Superior temporal gyrus (tissue), 1 donor: ENCODE measurements at regions not wholly inside any gene's neighbourhood (a gene's known extent, or its start where the extent isn't known, plus 50 kb on each side); places are given as distances from the start of the nearest gene placed in this dataset.
A peak's percentile ranks its signal among the peaks of the same experiment; 100 is the strongest.

Source experiments
- DNase-seq: peaks from one replicate; pipeline ENCODE4 v3.0.0-alpha.2; 2016; ENCODE audit errors: extremely low spot score

DNA sequence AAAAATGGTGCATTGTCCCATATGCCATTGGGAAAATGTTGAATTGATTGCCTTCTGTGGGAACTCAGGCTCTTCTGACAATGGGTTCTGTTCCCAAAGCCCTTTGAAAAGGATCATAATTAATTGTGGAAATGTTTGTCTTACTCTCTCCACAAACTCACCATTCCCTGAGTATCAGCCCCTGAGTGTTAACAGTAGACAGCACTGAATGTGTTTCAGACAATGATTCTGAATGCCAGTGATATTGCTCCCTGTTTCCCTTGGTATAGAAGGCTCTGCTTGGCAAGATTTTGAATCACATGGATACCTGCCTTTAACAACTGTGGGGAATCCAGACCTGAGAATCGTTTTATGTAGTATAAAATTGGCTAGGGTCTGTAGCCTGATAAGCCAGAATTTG is 1096.8 kb downstream of the ADGRL2 start:
- no peak for DNase-seq

DNA sequence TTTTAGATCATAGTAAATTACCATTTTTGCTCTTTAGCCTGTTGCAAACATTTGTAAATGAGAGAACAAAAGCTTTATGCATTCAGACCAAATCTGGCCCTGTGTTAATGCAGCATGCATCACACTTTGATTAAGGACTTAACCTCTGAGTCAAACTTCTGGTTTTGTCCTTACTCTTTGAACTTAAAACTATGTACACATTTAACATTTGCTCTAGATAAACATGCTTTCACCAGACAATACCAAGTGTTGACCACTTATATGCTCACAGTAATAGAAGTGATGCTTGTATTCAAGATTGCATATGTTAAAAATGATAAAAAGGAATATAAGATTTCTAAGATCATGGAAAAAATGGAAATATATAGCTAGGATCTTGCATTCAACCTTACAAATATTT is 1095.3 kb downstream of the ADGRL2 start:
- no peak for DNase-seq

DNA sequence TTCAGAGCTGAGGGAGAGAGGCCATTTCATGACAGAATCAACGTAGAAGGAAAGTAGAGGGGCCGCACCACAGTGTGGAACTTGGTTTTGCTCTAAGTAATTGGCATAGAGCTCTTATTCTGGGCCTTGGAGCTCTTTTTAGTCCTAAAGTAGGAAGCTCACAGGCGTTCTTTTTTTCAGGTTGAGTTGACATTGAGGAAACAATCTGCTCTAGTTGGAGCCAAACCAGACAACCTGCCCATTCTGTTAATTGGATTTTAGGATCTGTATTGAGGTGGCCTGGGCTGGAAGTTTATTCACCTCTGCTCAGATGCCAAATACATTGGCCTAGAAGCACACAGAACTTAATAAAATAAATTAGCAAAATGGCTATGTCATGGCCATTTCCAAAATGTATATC is 1093.9 kb downstream of the ADGRL2 start:
- DNase-seq: no peak

GRCh38 chr1:82893712-82894470 is 1093.2 kb downstream of the ADGRL2 start:
- no peak for DNase-seq

DNA sequence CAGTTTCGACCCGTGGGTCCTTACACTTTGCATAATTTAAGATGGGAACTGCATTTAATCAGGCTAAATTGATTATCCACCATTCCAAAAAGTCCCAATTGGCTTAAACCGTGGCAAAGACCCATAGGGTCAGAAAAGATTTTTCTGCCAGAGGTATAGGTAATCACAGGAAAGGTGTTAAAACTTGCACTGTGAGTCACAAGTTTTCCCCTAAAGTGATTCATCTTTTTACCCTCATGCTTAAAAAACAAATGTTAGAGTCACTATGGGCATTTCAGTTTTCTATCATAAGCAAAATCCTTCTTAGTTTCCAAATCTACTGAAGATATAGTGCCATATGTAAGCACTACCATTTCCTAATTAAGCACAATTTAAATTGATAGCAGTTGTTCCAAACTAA is 1079.8 kb downstream of the ADGRL2 start:
- DNase-seq: no peak

DNA sequence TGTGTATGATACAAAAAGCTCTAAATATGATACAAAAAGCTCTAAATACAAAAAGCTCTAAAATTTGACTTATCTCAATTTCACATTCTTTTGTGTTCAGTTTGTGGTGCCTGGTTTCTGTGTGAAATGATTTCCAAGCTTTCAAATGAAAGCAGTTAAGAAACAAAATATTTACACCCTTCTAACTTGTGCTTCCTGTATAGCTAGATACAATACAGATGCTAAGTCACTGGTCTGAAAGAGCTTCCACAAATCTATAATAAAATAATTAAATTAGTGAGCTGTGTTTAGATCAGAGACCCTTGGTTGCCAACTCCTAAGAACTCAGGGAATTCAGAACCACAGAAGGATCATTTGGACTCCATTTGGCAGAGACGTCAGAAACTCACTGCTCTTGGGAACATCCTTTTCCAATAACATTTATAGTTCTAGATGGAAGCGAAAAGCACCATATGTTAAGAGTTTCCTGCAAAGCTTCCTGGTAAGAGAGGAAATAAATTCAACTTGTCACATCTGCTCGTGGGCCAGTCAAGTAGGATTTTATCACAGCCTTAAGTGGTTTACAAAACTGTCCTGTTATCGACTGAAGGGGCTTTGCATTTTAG is 1079.1 kb downstream of the ADGRL2 start:
- DNase-seq: peak; percentile 30

- no peak for DNase-seq
Measured at GRCh38 chr1:82875170-82875569, 1074.4 kb downstream of the ADGRL2 start.

- no peak for DNase-seq
Measured at GRCh38 chr1:82874041-82874440, 1073.3 kb downstream of the ADGRL2 start.

GRCh38 chr1:82870332-82870731 is 1069.6 kb downstream of the ADGRL2 start:
- DNase-seq: no peak

DNA sequence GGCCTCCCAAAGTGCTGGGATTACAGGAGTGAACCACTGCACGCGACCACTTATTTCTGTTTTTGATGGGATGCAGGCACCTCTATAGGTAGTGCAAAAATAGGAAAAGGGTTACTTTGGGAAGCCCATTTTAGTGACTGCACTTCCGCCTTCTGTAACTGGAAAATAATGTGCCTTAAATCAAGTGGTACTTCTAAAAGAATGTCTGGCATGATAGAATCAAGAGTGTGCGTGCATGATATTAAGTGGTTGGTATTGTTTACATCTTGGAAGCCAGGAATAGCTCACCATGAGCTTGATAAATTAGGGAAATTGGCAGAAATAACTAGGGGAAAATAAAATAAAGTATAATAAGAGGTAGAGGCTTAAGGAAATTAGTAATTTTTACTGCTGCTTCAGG is 1067.0 kb downstream of the ADGRL2 start:
- no peak for DNase-seq

DNA sequence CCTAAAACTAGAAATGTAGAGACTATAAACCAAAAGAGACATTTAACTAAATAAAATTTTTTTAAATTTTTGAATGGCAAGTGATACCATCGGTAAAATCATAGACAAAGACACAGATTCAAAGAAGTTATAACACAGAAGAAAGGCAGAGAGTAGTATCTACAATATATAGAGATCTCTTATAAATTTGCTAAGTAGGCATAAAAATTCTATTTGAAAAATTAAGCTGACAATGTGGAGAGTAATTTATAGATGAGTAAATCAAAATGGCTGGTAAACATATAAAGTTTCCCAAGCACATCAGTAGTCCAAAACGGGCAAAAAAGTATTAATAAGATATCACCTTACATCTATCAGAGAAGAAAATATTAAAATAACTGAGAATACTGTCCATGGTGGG is 1061.0 kb downstream of the ADGRL2 start:
- DNase-seq: no peak

- DNase-seq: no peak
Measured at GRCh38 chr1:82858031-82858430, 1057.3 kb downstream of the ADGRL2 start.

GRCh38 chr1:82849460-82849859 is 1048.7 kb downstream of the ADGRL2 start:
- no peak for DNase-seq

DNA sequence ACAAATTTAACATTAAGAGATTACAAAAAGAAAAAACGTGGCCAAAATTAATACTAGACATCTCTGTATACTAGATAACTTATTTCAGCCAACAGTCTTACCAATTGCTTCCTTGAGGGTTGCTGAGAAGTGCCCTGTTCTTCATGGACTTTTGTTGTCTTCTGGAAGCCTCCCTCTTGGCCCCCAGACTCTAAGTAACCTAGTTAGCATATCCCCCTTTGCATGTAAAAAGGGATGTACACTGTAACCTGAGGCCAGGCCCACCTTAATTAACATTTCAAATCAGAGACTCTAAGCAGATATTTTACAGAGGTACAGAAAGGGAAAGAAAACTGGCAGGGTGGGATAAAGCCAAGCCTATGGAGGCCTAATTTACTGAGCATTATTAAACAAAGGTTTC is 1047.3 kb downstream of the ADGRL2 start:
- no peak for DNase-seq

DNA sequence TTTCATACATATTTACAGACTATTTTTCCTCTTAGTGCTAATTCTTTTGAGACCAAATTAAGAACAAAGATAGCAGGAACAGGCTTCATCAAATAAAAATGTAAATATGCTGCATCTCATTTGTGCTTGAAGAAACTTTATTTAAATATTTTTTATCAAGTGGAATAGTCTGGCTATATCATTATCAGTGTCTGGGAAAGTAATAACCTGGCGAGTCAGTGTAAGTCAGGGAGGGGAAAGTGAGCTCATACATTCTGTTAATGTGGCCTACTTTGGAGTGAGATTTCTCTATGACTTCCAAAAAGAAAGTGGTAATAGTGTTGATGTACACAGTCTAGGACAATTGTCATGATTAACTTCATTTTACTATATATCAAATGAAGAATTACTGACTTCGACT is 1045.1 kb downstream of the ADGRL2 start:
- no peak for DNase-seq

- no peak for DNase-seq
Measured at GRCh38 chr1:82844911-82845827, 1044.4 kb downstream of the ADGRL2 start.

DNA sequence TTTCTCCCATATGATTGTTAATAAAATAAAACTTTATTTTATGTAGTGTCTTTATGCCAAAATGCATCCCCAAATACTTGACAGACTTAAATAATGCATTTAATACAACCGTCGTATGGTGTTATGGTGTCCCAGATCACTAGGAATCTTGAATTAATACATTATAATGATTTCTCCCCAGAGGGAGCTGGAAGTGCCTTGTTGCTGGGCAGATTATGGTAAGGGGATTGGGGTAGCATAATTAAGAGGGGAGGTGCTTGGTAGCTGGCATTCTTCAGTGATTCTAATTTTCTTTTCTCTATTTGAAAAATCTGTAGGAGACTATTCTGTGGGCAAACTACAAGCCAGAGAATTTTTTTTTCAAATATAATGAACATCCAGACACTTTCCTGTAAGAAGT is 1043.7 kb downstream of the ADGRL2 start:
- DNase-seq: no peak

- no peak for DNase-seq
Measured at GRCh38 chr1:82843876-82844275, 1043.1 kb downstream of the ADGRL2 start.

GRCh38 chr1:82840192-82840591 is 1039.5 kb downstream of the ADGRL2 start:
- DNase-seq: no peak

- no peak for DNase-seq
Measured at GRCh38 chr1:82837766-82838465, 1037.2 kb downstream of the ADGRL2 start.

DNA sequence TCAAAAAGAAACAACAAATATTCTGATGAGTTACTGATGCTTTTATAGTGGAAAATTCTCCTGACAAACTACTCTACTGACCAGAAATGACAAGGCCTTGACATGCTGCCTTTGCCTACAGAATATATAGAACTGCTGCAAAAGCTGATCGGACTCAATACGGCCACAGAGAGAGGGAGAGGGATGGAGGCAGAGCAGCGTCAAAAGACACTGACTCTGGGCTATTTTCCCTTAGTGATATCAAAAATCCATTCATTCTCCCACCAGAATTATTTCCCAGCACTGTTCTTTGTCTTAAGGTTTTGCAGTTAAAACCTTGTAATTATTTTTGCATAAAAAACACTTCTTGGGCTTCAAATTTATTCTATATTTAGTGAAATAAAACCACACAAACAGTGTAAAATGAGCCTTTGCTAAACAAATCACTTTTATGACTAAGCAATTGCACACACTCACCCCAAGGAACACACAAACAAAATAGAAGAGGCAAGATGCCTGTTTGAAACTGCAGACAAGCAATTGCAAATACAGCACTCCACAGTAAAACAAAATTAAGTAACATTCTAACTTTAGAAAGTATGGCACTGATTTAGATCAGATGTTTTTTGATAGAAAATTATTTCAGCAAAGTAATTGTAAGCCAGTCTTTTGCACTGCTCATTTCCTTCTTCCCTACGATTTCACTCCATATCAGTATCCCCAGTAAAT is 1036.4 kb downstream of the ADGRL2 start:
- no peak for DNase-seq
